Transverse colon (tissue), 4 donors: ENCODE measurements at regions not wholly inside any gene's neighbourhood (a gene's known extent, or its start where the extent isn't known, plus 50 kb on each side); places are given as distances from the start of the nearest gene placed in this dataset.

Experiments used
- DNase-seq: peaks from one replicate; pipeline ENCODE4 v3.0.0-alpha.2; 2019
- H3K27ac ChIP-seq, 4 donors: fragments of 200-600 bp; sonication (generic); 2 replicates each; pipeline ENCODE4 v1.5.1; 2016 to 2018; ENCODE audit warnings: inconsistent platforms in 4 of 4
- H3K27me3 ChIP-seq: fragments of 200-600 bp; sonication (generic); 2 replicates; pipeline ENCODE4 v1.5.1; 2017; ENCODE audit warnings: inconsistent platforms
- H3K36me3 ChIP-seq, 4 donors: fragments of 200-600 bp; sonication (generic); 2 replicates each; pipeline ENCODE4 v1.5.1; 2017 to 2019; ENCODE audit warnings: inconsistent platforms in 4 of 4
- H3K4me1 ChIP-seq, 4 donors: fragments of 200-600 bp; sonication (generic); 2 replicates each; pipeline ENCODE4 v1.5.1; 2017 to 2020; ENCODE audit warnings: inconsistent platforms in 4 of 4
- H3K4me3 ChIP-seq, 4 donors: fragments of 200-600 bp; sonication (generic); 1 replicate in 1 of 4; 2 replicates in 3 of 4; pipeline versions ENCODE4 v1.5.1 to v1.6.1; 2017 to 2019; ENCODE audit warnings: inconsistent platforms in 4 of 4
- H3K9me3 ChIP-seq, 2 donors: fragments of 200-600 bp; sonication (generic); 2 replicates each; pipeline ENCODE4 v1.5.1; 2017 to 2019; ENCODE audit warnings: inconsistent platforms in 2 of 2
- EP300 ChIP-seq: sonication (generic); formaldehyde crosslinking; IDR thresholded peaks from one replicate; pipeline ENCODE4 v1.6.1; 2017; ENCODE audit warnings: antibody characterized with exemption, low read depth
- POLR2A ChIP-seq: fragments of 450-650 bp; IDR thresholded peaks from one replicate; pipeline ENCODE4 v1.6.1; 2016; ENCODE audit warnings: antibody characterized with exemption, mild to moderate bottlenecking, moderate library complexity
- POLR2AphosphoS5 ChIP-seq, 3 donors: sonication (generic); formaldehyde crosslinking; IDR thresholded peaks; one replicate each; pipeline ENCODE4 v1.6.1; 2016; ENCODE audit warnings: antibody characterized with exemption in 3 of 3
- WGBS, 2 donors: methylation state at CpG; one replicate each; pipeline ENCODE4 v1.1.5; 2018; ENCODE audit warnings: low coverage in 1 of 2; 5-methylcytosine and 5-hydroxymethylcytosine counted together
- in situ Hi-C, 4 donors: fragments of 200-750 bp; cut with MboI; loops; one replicate each; pipeline versions ENCODE4 v1.15.0 to v1.15.1; 2017; ENCODE audit warnings: low sequenced_read_pairs in 3 of 4, low pct_ligation_motif_present in 1 of 4, low pct_unique_long_range_greater_than_20kb in 1 of 4
- intact Hi-C: fragments of 100-400 bp; cut with DNase I; formaldehyde crosslinking; loops from one replicate; pipeline ENCODE4 v1.15.1; 2023; ENCODE audit warnings: low total_unique reads
- TF ChIP-seq, protein P1 (sequence below), 5 experiments: fragments of 200-600 bp in 3 of 5; fragments of 450-650 bp in 2 of 5; sonication (generic) in 3 of 5; IDR thresholded peaks; 1 replicate in 2 of 5; 2 replicates in 3 of 5; pipeline ENCODE4 v1.5.1; 2016 to 2017; ENCODE audit warnings: antibody characterized with exemption in 5 of 5, inconsistent platforms in 3 of 5, mild to moderate bottlenecking in 2 of 5, moderate library complexity in 1 of 5

DNA sequence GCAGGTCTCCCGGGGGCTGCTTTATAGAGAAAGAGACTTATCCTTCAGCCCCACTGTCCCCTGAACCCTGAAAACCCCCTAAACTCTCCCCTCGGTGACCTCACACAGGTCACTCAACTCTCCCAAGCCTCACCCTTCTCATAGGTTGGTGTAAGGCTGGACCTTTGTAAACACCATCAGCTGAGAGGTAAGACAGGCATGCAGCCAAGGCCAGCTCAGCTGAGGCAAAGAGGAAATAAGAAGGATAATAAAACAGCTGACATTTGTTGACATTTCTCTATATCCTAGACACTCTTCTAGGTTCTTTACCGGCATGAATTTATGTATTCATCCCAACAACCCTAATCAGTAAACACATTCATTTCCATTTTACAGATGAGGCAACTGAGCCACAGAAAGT lies 134.3 kb downstream of the CCT6B start:
- Histone ChIP-seq H3K27me3 (no peaks in the 10 kb centered on the region), H3K9me3 (no peaks in the 10 kb centered on the region), H3K27ac (no peak overlapping the region), H3K36me3 (no peaks in the 10 kb centered on the region), H3K4me1 (no peaks in the 10 kb centered on the region), H3K4me3 (no peak overlapping the region)
- in situ Hi-C loops: no loop called here
- intact Hi-C loops: no loop called here
- TF ChIP-seq, protein P1, sequence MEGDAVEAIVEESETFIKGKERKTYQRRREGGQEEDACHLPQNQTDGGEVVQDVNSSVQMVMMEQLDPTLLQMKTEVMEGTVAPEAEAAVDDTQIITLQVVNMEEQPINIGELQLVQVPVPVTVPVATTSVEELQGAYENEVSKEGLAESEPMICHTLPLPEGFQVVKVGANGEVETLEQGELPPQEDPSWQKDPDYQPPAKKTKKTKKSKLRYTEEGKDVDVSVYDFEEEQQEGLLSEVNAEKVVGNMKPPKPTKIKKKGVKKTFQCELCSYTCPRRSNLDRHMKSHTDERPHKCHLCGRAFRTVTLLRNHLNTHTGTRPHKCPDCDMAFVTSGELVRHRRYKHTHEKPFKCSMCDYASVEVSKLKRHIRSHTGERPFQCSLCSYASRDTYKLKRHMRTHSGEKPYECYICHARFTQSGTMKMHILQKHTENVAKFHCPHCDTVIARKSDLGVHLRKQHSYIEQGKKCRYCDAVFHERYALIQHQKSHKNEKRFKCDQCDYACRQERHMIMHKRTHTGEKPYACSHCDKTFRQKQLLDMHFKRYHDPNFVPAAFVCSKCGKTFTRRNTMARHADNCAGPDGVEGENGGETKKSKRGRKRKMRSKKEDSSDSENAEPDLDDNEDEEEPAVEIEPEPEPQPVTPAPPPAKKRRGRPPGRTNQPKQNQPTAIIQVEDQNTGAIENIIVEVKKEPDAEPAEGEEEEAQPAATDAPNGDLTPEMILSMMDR (IDR thresholded peaks at IDR 0.05): no peak
- TF ChIP-seq EP300 (no peak), POLR2AphosphoS5 (IDR thresholded peaks at IDR 0.05) (no peak), POLR2A (no peak)
- WGBS, 2 donors: 35% methylated on average over 3 of the region's 3 CpGs; no CpG with 5 or more reads in 1 of the 2 donors
- peak; percentile 12 for DNase-seq

DNA sequence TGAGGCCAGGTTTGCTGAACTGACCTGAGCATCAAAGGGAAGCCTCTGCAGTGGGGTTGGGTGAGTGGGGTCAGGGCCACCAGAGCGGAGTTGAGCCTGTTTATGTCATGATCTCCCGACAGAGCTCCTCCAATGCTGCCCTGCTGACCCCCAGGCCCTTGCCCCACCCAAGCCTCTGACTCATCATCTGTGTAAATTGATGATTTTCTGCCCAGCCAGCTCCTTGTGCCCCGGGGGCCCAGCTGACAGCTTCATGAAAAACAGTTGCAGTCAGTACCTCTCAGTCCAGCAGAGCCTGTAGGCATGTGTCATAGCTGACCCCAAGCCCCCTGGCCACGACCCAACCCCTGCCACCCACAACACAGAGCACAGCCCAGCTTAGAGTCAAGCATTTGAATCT lies 134.9 kb downstream of the CCT6B start:
- in situ Hi-C loops (no loop called here), intact Hi-C loops (no loop called here)
- Histone ChIP-seq H3K27me3 (no peaks in the 10 kb centered on the region), H3K36me3 (no peaks in the 10 kb centered on the region), H3K27ac (no peak overlapping the region), H3K4me1 (no peaks in the 10 kb centered on the region), H3K9me3 (no peaks in the 10 kb centered on the region), H3K4me3 (no peak overlapping the region)
- TF ChIP-seq POLR2AphosphoS5 (IDR thresholded peaks at IDR 0.05) (no peak), EP300 (no peak), POLR2A (no peak)
- TF ChIP-seq, protein P1 (IDR thresholded peaks at IDR 0.05): no peak
- no peak for DNase-seq
- 23% methylated on average over 4 of the region's 4 CpGs; no CpG with 5 or more reads in 1 of the 2 donors for WGBS, 2 donors

DNA sequence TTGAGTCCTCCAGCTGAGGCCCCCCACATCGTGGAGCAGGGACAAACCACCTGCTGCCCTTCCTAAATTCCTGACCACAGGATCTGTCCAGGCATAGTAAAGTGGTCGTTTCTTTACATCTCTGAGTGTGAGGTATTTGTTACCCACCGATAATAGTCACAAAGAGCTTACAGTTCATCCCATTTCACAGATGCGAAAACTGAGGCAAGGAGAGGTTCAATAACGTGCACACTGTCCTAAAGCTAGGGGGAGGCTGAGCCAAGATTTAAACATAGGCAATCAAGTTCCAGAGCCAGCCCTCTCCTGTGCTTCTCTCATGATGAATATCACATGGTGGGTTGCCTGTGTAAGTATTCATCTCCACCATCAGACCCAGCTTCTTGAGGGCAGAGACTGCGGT lies 135.4 kb downstream of the CCT6B start:
- H3K9me3 ChIP-seq: no peaks in the 10 kb centered on the region
- H3K4me3 ChIP-seq: no peak overlapping the region
- no peaks in the 10 kb centered on the region for H3K36me3 ChIP-seq
- TF ChIP-seq POLR2AphosphoS5 (IDR thresholded peaks at IDR 0.05) (no peak), EP300 (no peak)
- TF ChIP-seq, protein P1 (IDR thresholded peaks at IDR 0.05): no peak
- H3K27ac ChIP-seq: no peak overlapping the region
- no peaks in the 10 kb centered on the region for H3K4me1 ChIP-seq
- intact Hi-C loops: no loop called here
- WGBS, 2 donors: 74% methylated on average over 6 of the region's 6 CpGs; no CpG with 5 or more reads in 1 of the 2 donors
- no peak for DNase-seq
- in situ Hi-C loops: no loop called here
- H3K27me3 ChIP-seq: no peaks in the 10 kb centered on the region

DNA sequence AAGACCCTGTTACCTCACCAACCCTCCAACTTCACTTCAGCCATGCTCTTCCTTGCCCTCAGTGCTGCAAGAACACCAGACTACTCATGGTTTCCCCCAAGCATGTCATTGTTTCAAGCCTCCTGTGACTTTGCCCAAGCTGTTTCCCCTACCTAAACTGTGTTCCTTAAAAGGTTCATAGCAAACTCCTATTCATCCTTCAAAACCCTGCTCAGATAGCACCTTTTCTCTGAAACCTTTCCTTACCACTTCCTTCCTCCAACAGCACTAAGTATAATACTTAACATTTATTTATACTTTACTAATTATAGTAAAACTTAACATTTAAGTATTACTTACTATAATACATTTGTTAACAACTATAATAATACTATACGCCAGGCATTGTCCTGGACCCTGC lies 136.2 kb downstream of the CCT6B start:
- no peaks in the 10 kb centered on the region for H3K36me3 ChIP-seq
- intact Hi-C loops: no loop called here
- no peak for TF ChIP-seq POLR2A
- no peak for TF ChIP-seq EP300
- TF ChIP-seq, protein P1 (IDR thresholded peaks at IDR 0.05): no peak
- no peak for TF ChIP-seq POLR2AphosphoS5 (IDR thresholded peaks at IDR 0.05)
- DNase-seq: no peak
- in situ Hi-C loops: no loop called here
- H3K27ac ChIP-seq: no peak overlapping the region
- H3K4me3 ChIP-seq: no peak overlapping the region
- WGBS, 2 donors: 82 to 83% methylated on average over 1 of the region's 1 CpG
- H3K9me3 ChIP-seq: no peaks in the 10 kb centered on the region
- H3K27me3 ChIP-seq: no peaks in the 10 kb centered on the region
- H3K4me1 ChIP-seq: no peaks in the 10 kb centered on the region
